ENCODE measurements at regions not wholly inside any gene's neighbourhood (a gene's known extent, or its start where the extent isn't known, plus 50 kb on each side); places are given as distances from the start of the nearest gene placed in this dataset.

DNA sequence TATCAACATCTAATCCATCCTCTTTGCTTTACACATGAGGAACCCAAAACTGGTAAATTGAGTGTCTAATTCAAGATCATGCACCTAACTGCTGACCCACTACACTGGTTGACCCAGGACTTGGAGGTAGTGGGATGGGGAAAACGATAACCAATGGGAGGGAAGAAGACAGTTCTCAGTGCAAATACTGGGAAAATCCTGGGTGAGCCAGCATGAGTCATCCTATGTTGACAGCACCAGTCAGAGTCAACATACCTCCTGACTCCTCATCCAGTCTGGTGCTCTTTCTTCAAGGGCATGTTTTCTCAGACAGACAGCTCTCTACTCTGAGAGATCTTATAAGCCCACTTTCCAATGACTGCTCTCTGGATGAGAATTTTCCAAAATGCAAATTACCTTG, 232.8 kb upstream of the PTGER4 start:
- TF ChIP-seq, protein P1, sequence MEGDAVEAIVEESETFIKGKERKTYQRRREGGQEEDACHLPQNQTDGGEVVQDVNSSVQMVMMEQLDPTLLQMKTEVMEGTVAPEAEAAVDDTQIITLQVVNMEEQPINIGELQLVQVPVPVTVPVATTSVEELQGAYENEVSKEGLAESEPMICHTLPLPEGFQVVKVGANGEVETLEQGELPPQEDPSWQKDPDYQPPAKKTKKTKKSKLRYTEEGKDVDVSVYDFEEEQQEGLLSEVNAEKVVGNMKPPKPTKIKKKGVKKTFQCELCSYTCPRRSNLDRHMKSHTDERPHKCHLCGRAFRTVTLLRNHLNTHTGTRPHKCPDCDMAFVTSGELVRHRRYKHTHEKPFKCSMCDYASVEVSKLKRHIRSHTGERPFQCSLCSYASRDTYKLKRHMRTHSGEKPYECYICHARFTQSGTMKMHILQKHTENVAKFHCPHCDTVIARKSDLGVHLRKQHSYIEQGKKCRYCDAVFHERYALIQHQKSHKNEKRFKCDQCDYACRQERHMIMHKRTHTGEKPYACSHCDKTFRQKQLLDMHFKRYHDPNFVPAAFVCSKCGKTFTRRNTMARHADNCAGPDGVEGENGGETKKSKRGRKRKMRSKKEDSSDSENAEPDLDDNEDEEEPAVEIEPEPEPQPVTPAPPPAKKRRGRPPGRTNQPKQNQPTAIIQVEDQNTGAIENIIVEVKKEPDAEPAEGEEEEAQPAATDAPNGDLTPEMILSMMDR (IDR thresholded peaks at IDR 0.05) = no peak
- TF ChIP-seq POLR2A (IDR thresholded peaks at IDR 0.05) = no peak

Data from uterus (tissue), 2 donors.